Lung (tissue), 11 donors: ENCODE measurements at regions not wholly inside any gene's neighbourhood (a gene's known extent, or its start where the extent isn't known, plus 50 kb on each side); places are given as distances from the start of the nearest gene placed in this dataset.

Experiments used
- ATAC-seq: fragments of 200-7000 bp; cut with Tn5 transposase; one replicate; pipeline ENCODE4 v1.9.1; 2020; ENCODE audit warnings: moderate number of reproducible peaks; ENCODE audit not compliant: insufficient read depth, low FRiP score
- DNase-seq, 3 donors: peaks; one replicate each; pipeline ENCODE4 v3.0.0-alpha.2; 2013 to 2017
- H3K27ac ChIP-seq, 2 donors: one replicate each; pipeline ENCODE4 v1.5.1; 2013; ENCODE audit warnings: mild to moderate bottlenecking in 2 of 2, moderate library complexity in 2 of 2, control low read depth in 1 of 2, inconsistent platforms in 1 of 2, low read depth in 1 of 2, low read length in 1 of 2
- H3K27me3 ChIP-seq, 3 donors: one replicate each; pipeline ENCODE4 v1.5.1; 2013; ENCODE audit warnings: low read length in 2 of 3; ENCODE audit not compliant: control insufficient read depth in 3 of 3, insufficient read depth in 3 of 3
- H3K36me3 ChIP-seq, 4 donors: one replicate each; pipeline ENCODE4 v1.5.1; 2013; ENCODE audit warnings: low read length in 4 of 4, mild to moderate bottlenecking in 1 of 4, moderate library complexity in 1 of 4; ENCODE audit not compliant: control insufficient read depth in 4 of 4, insufficient read depth in 4 of 4
- H3K4me1 ChIP-seq, 5 donors: one replicate each; pipeline ENCODE4 v1.5.1; 2013; ENCODE audit warnings: low read length in 5 of 5, mild to moderate bottlenecking in 2 of 5, moderate library complexity in 1 of 5; ENCODE audit not compliant: control insufficient read depth in 5 of 5, insufficient read depth in 5 of 5
- H3K4me3 ChIP-seq: one replicate; pipeline ENCODE4 v1.5.1; 2013; ENCODE audit warnings: mild to moderate bottlenecking, control low read depth, moderate library complexity
- H3K9ac ChIP-seq, 2 donors: one replicate each; pipeline ENCODE4 v1.5.1; 2013; ENCODE audit warnings: low read length in 2 of 2, control low read depth in 1 of 2; ENCODE audit not compliant: insufficient read depth in 1 of 2
- H3K9me3 ChIP-seq, 4 donors: one replicate each; pipeline ENCODE4 v1.5.1; 2013; ENCODE audit warnings: low read length in 3 of 4, mild to moderate bottlenecking in 1 of 4, moderate library complexity in 1 of 4; ENCODE audit not compliant: control insufficient read depth in 4 of 4, insufficient read depth in 3 of 4
- WGBS, 2 donors: extraction: QIAGEN DNeasy Blood & Tissue Kit; methylation state at CpG; one replicate each; pipeline ENCODE4 v1.1.7; 2013; 5-methylcytosine and 5-hydroxymethylcytosine counted together
- TF ChIP-seq, protein P1 (sequence below): IDR thresholded peaks from 2 replicates; pipeline ENCODE4 v1.5.1; 2012; ENCODE audit warnings: mild to moderate bottlenecking; ENCODE audit errors: control extremely low read depth, extremely low read depth
- donor health status: control.
- donor health status: control.
- donor health status: Bipolar disorder and iron deficiency.
- donor health status: healthy.
- donor health status: DM: yes; HTN: yes; CAD: no.

DNA sequence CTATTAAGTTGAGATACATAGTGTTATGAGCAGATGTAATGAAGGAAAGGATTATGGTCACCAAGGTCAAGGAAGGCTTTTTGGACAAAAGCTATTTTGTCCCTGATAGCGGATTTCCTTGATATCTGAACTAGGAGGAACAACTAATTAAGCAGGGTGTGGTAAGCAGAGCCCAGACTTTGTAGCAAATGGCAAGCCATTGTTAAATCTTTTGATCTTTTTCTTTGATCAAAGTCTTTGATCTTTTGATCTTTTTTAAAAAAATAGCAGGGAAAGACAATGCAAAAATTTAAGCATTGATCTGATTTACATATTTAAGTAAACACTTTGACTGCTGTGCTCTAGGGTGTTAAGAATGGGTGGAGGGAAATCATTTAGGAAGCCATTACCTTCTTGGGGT, 1242.0 kb downstream of the MAT2B start:
- TF ChIP-seq, protein P1, sequence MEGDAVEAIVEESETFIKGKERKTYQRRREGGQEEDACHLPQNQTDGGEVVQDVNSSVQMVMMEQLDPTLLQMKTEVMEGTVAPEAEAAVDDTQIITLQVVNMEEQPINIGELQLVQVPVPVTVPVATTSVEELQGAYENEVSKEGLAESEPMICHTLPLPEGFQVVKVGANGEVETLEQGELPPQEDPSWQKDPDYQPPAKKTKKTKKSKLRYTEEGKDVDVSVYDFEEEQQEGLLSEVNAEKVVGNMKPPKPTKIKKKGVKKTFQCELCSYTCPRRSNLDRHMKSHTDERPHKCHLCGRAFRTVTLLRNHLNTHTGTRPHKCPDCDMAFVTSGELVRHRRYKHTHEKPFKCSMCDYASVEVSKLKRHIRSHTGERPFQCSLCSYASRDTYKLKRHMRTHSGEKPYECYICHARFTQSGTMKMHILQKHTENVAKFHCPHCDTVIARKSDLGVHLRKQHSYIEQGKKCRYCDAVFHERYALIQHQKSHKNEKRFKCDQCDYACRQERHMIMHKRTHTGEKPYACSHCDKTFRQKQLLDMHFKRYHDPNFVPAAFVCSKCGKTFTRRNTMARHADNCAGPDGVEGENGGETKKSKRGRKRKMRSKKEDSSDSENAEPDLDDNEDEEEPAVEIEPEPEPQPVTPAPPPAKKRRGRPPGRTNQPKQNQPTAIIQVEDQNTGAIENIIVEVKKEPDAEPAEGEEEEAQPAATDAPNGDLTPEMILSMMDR, result no peak
- no peaks in the 10 kb centered on the region for H3K9me3 ChIP-seq
- H3K27me3 ChIP-seq, result no peaks in the 10 kb centered on the region
- no peak overlapping the region for H3K27ac ChIP-seq
- no peak for DNase-seq
- H3K4me3 ChIP-seq, result no peak overlapping the region
- WGBS, 2 donors, result 75 to 78% methylated on average over 1 of the region's 1 CpG
- H3K4me1 ChIP-seq, result no peaks in the 10 kb centered on the region
- H3K36me3 ChIP-seq, result no peaks in the 10 kb centered on the region
- no peak overlapping the region for H3K9ac ChIP-seq
- ATAC-seq, result no peak

DNA sequence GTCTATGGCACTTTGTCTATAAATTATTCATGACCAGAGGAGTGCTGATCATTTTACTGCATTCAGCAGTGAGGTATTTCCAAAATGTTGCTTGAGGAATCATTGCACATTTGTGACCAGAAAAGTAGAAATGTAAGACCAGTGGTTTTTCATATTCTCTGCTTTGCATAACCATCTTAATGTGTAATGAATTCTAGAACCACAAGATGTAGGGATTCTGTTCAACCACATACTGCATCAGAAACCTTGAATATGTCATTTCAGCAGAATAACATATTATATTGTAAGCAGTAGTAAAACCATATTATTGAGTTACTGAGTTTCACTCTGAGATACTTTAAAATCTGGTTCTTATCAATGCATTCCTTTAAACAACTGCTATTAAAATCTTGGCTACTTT, 1243.4 kb downstream of the MAT2B start:
- H3K4me1 ChIP-seq, result peaks cover 0 to 2% (median 0%) of the 10 kb centered on the region in 5 donors
- no peaks in the 10 kb centered on the region for H3K27me3 ChIP-seq
- no peak overlapping the region for H3K9ac ChIP-seq
- ATAC-seq, result no peak
- H3K4me3 ChIP-seq, result no peak overlapping the region
- no peak for DNase-seq
- H3K27ac ChIP-seq, result no peak overlapping the region
- H3K36me3 ChIP-seq, result no peaks in the 10 kb centered on the region
- TF ChIP-seq, protein P1, result no peak
- H3K9me3 ChIP-seq, result no peaks in the 10 kb centered on the region

DNA sequence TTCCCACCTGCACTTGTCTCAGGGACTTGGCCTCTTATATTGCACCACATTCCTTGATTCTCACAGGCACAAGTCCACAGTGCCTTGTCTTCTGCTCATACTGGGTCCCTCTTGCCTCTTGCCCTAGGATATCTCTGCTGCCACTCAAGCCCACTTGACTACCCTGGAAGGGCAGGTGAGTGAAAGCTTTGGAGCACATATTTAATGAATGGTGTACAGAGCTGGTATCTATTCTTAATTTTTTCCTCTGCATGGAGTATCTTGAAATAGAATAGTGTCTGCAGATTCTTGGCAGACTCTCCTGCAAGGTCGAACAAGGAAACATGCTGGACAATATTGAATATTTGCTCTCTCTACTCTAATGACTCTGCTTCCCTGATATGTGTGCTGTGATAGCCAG, 1248.0 kb downstream of the MAT2B start:
- Histone ChIP-seq H3K27me3 (no peaks in the 10 kb centered on the region), H3K4me3 (no peak overlapping the region), H3K9me3 (no peaks in the 10 kb centered on the region), H3K27ac (no peak overlapping the region), H3K9ac (no peak overlapping the region), H3K4me1 (peaks cover 0 to 2% (median 0%) of the 10 kb centered on the region in 5 donors), H3K36me3 (no peaks in the 10 kb centered on the region)
- TF ChIP-seq, protein P1, result no peak
- DNase-seq, result no peak
- no peak for ATAC-seq
- 40 to 74% methylated on average over 1 of the region's 1 CpG for WGBS, 2 donors

DNA sequence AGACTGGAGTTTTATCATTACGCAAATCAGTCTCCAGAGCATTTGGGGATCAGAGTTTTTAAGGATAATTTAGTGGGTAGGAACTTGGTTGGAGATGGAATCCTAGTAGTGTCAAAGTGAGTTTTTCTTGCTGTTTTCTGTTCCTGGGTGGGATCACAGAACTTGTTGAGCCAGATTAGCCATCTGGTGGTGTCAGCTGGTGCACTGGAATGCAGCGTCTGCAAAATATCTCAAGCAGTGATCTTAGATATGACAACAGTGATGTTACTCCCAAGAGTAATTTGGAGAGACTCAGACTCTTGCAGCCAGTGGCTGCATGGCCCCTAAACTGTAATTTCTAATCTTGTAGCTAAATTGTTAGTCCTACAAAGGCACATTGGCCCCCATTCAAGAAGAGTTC, 1257.8 kb downstream of the MAT2B start:
- ATAC-seq (no peak), DNase-seq (peak in 1 of 3 donors; percentile 40)
- Histone ChIP-seq H3K27ac (no peak overlapping the region), H3K4me1 (no peaks in the 10 kb centered on the region), H3K4me3 (no peak overlapping the region), H3K27me3 (no peaks in the 10 kb centered on the region), H3K36me3 (no peaks in the 10 kb centered on the region), H3K9me3 (no peaks in the 10 kb centered on the region), H3K9ac (no peak overlapping the region)
- TF ChIP-seq, protein P1, result no peak
- WGBS, 2 donors, result 73 to 90% methylated on average over 2 of the region's 2 CpGs
